ENCODE measurements at regions not wholly inside any gene's neighbourhood (a gene's known extent, or its start where the extent isn't known, plus 50 kb on each side); places are given as distances from the start of the nearest gene placed in this dataset.
A peak's percentile ranks its signal among the peaks of the same experiment; 100 is the strongest.
"Not testable (repeated sequence)": the region's sequence is repeated elsewhere in the genome, so short reads cannot be mapped to it uniquely, and the experiment has no call there.

DNA sequence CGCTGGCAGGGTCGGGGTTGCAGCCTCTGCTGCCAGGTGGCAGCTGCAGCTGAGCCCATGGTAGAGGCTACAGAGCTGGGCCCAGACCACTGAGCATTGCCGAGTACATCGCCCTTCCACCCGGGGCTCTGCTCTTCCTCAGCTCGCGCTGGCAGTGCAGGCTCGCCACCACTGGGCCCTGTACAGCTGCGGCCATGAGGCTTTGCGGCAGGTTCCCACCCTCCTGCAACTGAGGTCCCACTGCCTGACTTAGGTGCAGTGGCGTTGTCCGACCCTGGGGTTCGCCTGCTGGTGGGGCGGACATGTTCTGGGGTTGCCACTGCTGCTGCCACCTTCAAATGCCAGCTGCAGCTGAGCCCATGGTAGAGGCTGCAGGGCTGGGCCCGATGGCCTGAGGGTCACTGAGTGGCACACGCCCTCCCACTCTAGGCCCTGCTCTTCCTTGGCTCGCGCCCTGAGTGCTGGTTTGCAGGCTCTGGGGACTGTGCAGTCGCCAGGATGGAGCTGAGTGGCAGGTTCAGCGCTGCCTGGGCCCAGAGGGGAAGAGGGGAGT lies 359.8 kb downstream of the FOXD4L6 start:
- not testable (repeated sequence) for H3K27me3 ChIP-seq (ENCODE audit: insufficient read depth, poor library complexity, severe bottlenecking); H3K27ac ChIP-seq (ENCODE audit: poor library complexity, severe bottlenecking); H3K4me3 ChIP-seq (ENCODE audit: severe bottlenecking); DNase-seq (ENCODE audit: low spot score); H3K36me3 ChIP-seq (ENCODE audit: low read depth); H3K4me1 ChIP-seq (ENCODE audit: insufficient read depth, poor library complexity, severe bottlenecking); ATAC-seq (ENCODE audit: low read depth); H3K9me3 ChIP-seq (ENCODE audit: severe bottlenecking)

DNA sequence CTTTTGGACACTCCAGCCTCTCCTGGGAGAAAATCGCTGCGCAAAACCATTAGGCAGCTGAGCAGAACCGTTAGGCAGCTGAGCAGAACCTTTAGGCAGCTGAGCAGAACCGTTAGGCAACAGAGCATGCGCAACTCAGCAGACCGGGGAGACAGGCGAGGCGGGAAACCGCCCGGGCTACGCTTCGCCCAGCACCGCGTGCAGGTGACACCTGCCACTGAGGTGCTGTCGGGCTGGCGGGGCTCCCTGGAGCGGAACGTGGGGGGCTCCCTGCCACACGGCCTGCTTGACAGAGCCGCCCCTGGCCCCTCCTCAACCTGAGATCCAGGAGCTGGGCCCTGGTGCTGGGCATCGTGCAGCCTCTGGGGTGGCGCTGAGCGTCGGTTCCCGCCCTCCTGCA lies 360.3 kb downstream of the FOXD4L6 start:
- H3K4me3 ChIP-seq (ENCODE audit: severe bottlenecking); H3K4me1 ChIP-seq (ENCODE audit: insufficient read depth, poor library complexity, severe bottlenecking); DNase-seq (ENCODE audit: low spot score); H3K9me3 ChIP-seq (ENCODE audit: severe bottlenecking); H3K27me3 ChIP-seq (ENCODE audit: insufficient read depth, poor library complexity, severe bottlenecking); H3K36me3 ChIP-seq (ENCODE audit: low read depth); ATAC-seq (ENCODE audit: low read depth); H3K27ac ChIP-seq (ENCODE audit: poor library complexity, severe bottlenecking): not testable (repeated sequence)

DNA sequence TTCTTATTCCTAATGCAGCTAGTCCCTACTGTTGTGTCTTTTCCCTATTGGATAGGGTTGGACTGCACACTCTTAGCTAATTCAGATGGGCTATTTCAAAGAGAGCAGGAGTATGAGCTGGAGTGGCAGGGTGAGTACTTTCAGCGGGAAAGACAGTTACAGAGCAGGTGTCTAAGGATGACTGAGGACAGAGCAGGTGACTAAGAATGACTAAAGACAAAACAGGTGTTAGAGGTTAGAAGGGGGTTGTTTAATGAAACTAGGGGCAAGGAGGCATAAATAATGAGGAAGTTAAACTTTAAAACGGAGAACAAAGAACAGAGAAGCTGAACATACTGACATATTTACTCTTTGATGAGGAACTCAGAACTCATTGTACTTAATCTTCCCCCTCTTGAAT lies 373.5 kb downstream of the FOXD4L6 start:
- not testable (repeated sequence) for H3K27ac ChIP-seq (ENCODE audit: poor library complexity, severe bottlenecking); H3K9me3 ChIP-seq (ENCODE audit: severe bottlenecking); H3K4me3 ChIP-seq (ENCODE audit: severe bottlenecking); H3K4me1 ChIP-seq (ENCODE audit: insufficient read depth, poor library complexity, severe bottlenecking); DNase-seq (ENCODE audit: low spot score); H3K27me3 ChIP-seq (ENCODE audit: insufficient read depth, poor library complexity, severe bottlenecking); ATAC-seq (ENCODE audit: low read depth); H3K36me3 ChIP-seq (ENCODE audit: low read depth)

GRCh38 chr9:40753288-40753687 lies 375.2 kb downstream of the FOXD4L6 start:
- not testable (repeated sequence) for ATAC-seq (ENCODE audit: low read depth); DNase-seq (ENCODE audit: low spot score)

GRCh38 chr9:40746921-40747485 lies 381.5 kb downstream of the FOXD4L6 start:
- not testable (repeated sequence) for H3K9me3 ChIP-seq (ENCODE audit: severe bottlenecking); H3K27ac ChIP-seq (ENCODE audit: poor library complexity, severe bottlenecking); H3K4me3 ChIP-seq (ENCODE audit: severe bottlenecking); H3K27me3 ChIP-seq (ENCODE audit: insufficient read depth, poor library complexity, severe bottlenecking); ATAC-seq (ENCODE audit: low read depth); H3K36me3 ChIP-seq (ENCODE audit: low read depth); H3K4me1 ChIP-seq (ENCODE audit: insufficient read depth, poor library complexity, severe bottlenecking)
- peak; percentile 23 for DNase-seq (ENCODE audit: low spot score)

More at GRCh38 chr9:40753288-40753687, 375.2 kb downstream of the FOXD4L6 start:
- H3K4me3 ChIP-seq (ENCODE audit: severe bottlenecking); H3K27ac ChIP-seq (ENCODE audit: poor library complexity, severe bottlenecking); H3K4me1 ChIP-seq (ENCODE audit: insufficient read depth, poor library complexity, severe bottlenecking); H3K36me3 ChIP-seq (ENCODE audit: low read depth); H3K27me3 ChIP-seq (ENCODE audit: insufficient read depth, poor library complexity, severe bottlenecking); H3K9me3 ChIP-seq (ENCODE audit: severe bottlenecking): not testable (repeated sequence)

All from RWPE2 (cell line).